ENCODE measurements at regions not wholly inside any gene's neighbourhood (a gene's known extent, or its start where the extent isn't known, plus 50 kb on each side); places are given as distances from the start of the nearest gene placed in this dataset.

DNA sequence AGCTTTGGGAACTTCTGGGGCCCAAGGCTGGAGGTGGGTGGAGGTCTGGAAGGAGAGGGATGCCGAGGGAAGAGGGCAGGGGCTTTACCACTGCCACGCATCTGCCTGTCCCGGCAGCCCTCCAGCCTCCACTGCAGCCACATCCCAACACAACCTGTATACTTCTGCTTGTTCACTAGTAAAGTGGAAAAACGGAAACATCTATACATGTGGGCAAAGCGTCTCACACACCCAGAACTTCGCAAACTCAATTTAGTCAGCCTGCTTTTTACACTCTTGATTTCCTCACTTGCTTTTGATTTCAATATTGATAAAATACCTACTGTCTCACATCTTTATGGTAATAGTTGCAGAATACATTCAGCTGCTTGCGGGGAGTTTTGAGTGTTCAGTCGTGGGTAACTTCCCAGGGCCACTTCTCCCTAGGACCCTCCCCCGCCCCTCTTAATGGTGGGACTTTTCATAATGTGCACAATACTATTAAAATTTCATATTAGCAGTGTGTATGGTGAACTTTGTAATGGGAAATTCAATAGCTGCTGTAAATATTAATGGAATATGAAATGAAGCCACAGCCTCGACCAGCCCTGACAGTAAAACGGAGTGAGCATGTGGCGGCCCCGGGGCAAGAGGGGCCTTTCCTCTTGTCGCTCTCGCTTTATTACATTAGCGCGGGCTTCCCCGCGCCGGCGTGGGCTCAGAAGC, 85.2 kb downstream of the NR2F2 start:
- H3K4me1 ChIP-seq (ENCODE audit: insufficient read depth, low read length), result no peaks in the 10 kb centered on the region
- H2AFZ ChIP-seq (ENCODE audit: low read depth, low read length), result no peak overlapping the region
- no peaks in the 10 kb centered on the region for H4K20me1 ChIP-seq (ENCODE audit: insufficient read depth, low read length)
- no peak overlapping the region for H3K9ac ChIP-seq (ENCODE audit: low read depth, low read length)
- H3K4me3 ChIP-seq (ENCODE audit: low read depth in 1 of 2, low read length in 2 of 2), result no peak overlapping the region
- H3K79me2 ChIP-seq (ENCODE audit: insufficient read depth, low read length), result no peaks in the 10 kb centered on the region
- ATAC-seq (ENCODE audit: insufficient read depth, low read depth) (no peak), DNase-seq (no peak)
- H3K27me3 ChIP-seq (ENCODE audit: insufficient read depth, low read length, poor library complexity), result peaks cover 8% of the 10 kb centered on the region
- H3K27ac ChIP-seq (ENCODE audit: low read length), result no peak overlapping the region
- no peak for TF ChIP-seq EZH2 (IDR thresholded peaks at IDR 0.05; ENCODE audit: borderline replicate concordance, low read depth, low read length, severe bottlenecking)
- no peak for TF ChIP-seq CTCF (IDR thresholded peaks at IDR 0.05; ENCODE audit: borderline replicate concordance, extremely low read depth, low read length, poor library complexity, severe bottlenecking)
- no peaks in the 10 kb centered on the region for H3K36me3 ChIP-seq (ENCODE audit: insufficient read depth, low read length)
- no peaks in the 10 kb centered on the region for H3K9me3 ChIP-seq (ENCODE audit: insufficient read depth, low read length, severe bottlenecking)
- H3K4me2 ChIP-seq (ENCODE audit: insufficient read depth, low read length), result no peak overlapping the region

GRCh38 chr15:96416218-96416933, 85.9 kb downstream of the NR2F2 start:
- ATAC-seq (ENCODE audit: insufficient read depth, low read depth) (no peak), DNase-seq (no peak)
- no peaks in the 10 kb centered on the region for H3K36me3 ChIP-seq (ENCODE audit: insufficient read depth, low read length)
- H3K27me3 ChIP-seq (ENCODE audit: insufficient read depth, low read length, poor library complexity), result peaks cover 8% of the 10 kb centered on the region
- TF ChIP-seq EZH2 (IDR thresholded peaks at IDR 0.05; ENCODE audit: borderline replicate concordance, low read depth, low read length, severe bottlenecking), result no peak
- no peak for TF ChIP-seq CTCF (IDR thresholded peaks at IDR 0.05; ENCODE audit: borderline replicate concordance, extremely low read depth, low read length, poor library complexity, severe bottlenecking)
- no peak overlapping the region for H2AFZ ChIP-seq (ENCODE audit: low read depth, low read length)
- no peaks in the 10 kb centered on the region for H3K4me1 ChIP-seq (ENCODE audit: insufficient read depth, low read length)
- H4K20me1 ChIP-seq (ENCODE audit: insufficient read depth, low read length), result no peaks in the 10 kb centered on the region
- H3K9me3 ChIP-seq (ENCODE audit: insufficient read depth, low read length, severe bottlenecking), result no peaks in the 10 kb centered on the region
- H3K27ac ChIP-seq (ENCODE audit: low read length), result no peak overlapping the region
- no peaks in the 10 kb centered on the region for H3K79me2 ChIP-seq (ENCODE audit: insufficient read depth, low read length)
- H3K4me2 ChIP-seq (ENCODE audit: insufficient read depth, low read length), result no peak overlapping the region
- no peak overlapping the region for H3K4me3 ChIP-seq (ENCODE audit: low read depth in 1 of 2, low read length in 2 of 2)
- H3K9ac ChIP-seq (ENCODE audit: low read depth, low read length), result no peak overlapping the region

DNA sequence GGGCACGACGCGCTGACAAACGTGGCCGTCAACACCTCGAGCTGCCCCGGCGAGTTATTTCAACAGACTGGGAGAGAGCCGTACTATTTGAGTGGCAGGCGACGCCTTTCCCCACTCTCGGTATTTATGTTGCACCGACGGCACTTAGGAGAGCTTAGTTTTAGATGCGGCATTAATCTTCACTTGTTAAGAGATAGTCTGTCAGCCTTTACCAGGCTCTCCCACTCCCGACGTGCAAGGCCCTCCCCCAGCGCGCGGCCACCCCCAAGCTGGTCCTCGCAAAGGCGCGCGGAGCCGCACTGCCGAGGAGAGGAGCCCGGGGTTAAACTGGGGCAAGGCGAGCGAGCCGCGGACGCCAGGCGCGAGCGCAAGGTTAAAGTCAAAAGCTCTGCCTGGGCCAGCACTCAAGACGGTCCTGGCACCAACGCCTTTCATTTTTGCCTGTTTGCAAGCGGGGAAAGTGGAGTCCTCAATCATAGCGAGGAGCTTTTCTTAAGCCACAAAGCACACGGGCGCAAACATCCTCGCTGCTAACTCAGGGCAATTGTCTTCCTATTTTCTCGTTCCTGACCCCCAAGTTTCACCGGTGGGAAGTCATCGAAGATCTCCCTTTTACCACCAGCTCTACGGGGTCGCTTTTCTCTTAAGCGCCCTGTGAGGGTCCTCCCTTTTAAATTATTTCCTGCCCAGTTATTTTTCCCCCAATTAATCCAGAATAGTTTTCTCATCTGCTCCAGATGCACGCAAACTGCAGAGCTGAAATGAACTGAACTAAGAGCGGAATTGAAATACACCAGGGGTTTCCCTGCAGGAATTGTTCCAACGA, 86.6 kb downstream of the NR2F2 start:
- no peak for TF ChIP-seq EZH2 (IDR thresholded peaks at IDR 0.05; ENCODE audit: borderline replicate concordance, low read depth, low read length, severe bottlenecking)
- no peak for TF ChIP-seq CTCF (IDR thresholded peaks at IDR 0.05; ENCODE audit: borderline replicate concordance, extremely low read depth, low read length, poor library complexity, severe bottlenecking)
- H3K4me1 ChIP-seq (ENCODE audit: insufficient read depth, low read length), result no peaks in the 10 kb centered on the region
- H3K4me3 ChIP-seq (ENCODE audit: low read depth in 1 of 2, low read length in 2 of 2), result no peak overlapping the region
- H3K79me2 ChIP-seq (ENCODE audit: insufficient read depth, low read length), result no peaks in the 10 kb centered on the region
- peaks cover 7% of the 10 kb centered on the region for H3K27me3 ChIP-seq (ENCODE audit: insufficient read depth, low read length, poor library complexity)
- no peaks in the 10 kb centered on the region for H3K36me3 ChIP-seq (ENCODE audit: insufficient read depth, low read length)
- H4K20me1 ChIP-seq (ENCODE audit: insufficient read depth, low read length), result no peaks in the 10 kb centered on the region
- H3K27ac ChIP-seq (ENCODE audit: low read length), result no peak overlapping the region
- no peak overlapping the region for H3K4me2 ChIP-seq (ENCODE audit: insufficient read depth, low read length)
- no peaks in the 10 kb centered on the region for H3K9me3 ChIP-seq (ENCODE audit: insufficient read depth, low read length, severe bottlenecking)
- ATAC-seq (ENCODE audit: insufficient read depth, low read depth), result no peak
- no peak overlapping the region for H3K9ac ChIP-seq (ENCODE audit: low read depth, low read length)
- no peak for DNase-seq
- H2AFZ ChIP-seq (ENCODE audit: low read depth, low read length), result no peak overlapping the region
